Cardiac septum (tissue), 1 donor: ENCODE measurements at regions not wholly inside any gene's neighbourhood (a gene's known extent, or its start where the extent isn't known, plus 50 kb on each side); places are given as distances from the start of the nearest gene placed in this dataset.
"Not testable (repeated sequence)": the region's sequence is repeated elsewhere in the genome, so short reads cannot be mapped to it uniquely, and the experiment has no call there.

ENCODE experiments used
- DNase-seq: peaks from one replicate; pipeline ENCODE4 v3.0.0-alpha.2; 2020; ENCODE audit warnings: low spot score
- intact Hi-C: fragments of 100-400 bp; cut with DNase I; formaldehyde crosslinking; loops from one replicate; pipeline ENCODE4 v1.14.0; 2022
- donor health status: DM: no; HTN: no; CAD: no.

DNA sequence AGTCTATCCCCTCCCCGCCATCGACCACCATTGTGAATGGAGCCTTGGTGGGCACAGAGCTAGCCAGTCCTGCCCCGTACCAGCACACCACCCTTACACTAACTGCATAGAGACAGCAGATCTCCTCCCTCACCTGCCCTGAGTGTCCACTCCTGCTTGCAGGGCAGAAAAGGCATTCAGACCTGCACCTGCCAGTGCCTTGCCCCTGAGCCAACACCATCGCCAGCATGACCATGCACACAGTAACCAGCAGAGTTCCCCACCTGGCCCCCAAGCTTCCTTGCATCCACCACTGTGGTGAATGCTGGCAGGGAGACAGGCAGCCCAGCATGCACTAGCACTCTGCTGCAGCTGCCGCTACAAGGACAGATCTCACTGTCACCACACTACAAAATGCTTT, 397.1 kb downstream of the KLHL4 start:
- DNase-seq: no peak
- intact Hi-C loops: no loop called here

DNA sequence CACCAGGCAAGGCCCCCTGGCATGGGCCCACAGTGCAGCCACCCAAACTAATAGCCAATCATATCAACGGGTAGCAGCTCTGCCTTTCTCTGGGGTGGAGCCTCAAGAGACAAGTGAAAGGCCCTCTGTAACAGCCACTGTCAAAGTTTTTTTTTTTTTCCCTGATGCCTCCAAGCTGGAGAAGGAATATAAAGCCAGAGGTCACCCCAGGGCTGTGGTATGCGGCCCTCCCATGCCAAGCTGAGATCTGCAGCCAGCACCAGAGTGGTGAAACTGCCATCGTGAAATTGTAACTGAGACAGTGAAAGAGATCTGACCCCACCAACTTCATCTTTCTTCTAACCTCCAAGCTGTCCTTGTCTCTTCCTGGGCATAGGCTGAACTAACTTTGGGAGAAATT, 407.0 kb downstream of the KLHL4 start:
- no peak for DNase-seq

DNA sequence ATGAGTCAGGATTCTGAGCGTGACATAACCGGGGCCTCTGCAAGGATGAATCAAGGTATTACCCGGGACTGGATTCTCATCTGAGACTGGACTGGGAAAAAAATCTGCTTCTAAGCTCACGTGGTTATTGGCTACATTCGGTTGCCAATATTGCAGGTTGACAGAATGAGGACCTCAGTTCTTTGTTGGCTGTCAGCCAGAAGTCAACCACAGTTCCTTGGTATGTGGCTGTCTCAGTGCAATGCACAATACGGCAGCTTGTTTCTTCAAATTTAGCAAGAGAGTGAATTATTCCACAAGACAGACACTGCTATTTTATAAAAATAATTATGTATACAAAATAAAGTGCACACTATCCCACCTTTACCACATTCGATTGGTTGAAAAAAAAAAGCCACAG, 424.2 kb downstream of the KLHL4 start:
- no peak for DNase-seq
- intact Hi-C loops: no loop called here

More for the DNA sequence above, 407.0 kb downstream of the KLHL4 start:
- intact Hi-C loops: no loop called here

DNA sequence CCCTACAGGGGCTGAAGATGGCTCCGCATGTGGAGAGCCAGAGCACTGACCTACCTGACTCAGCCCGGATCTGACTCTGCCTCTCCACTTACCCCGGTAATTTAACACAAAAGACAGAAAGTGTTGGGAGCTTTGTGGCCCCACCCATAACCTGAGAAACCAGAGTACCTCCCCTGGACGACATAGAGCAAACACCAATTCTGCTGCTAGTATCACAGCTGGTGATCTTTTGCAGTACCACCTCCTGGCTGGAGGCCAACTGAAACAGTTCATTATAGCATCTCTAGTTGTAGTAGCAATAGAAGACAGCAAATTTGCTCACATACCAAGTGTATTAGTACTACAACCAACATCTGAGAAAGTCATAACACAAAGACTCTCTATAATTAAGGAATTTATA, 443.9 kb downstream of the KLHL4 start:
- intact Hi-C loops: no loop called here
- no peak for DNase-seq

DNA sequence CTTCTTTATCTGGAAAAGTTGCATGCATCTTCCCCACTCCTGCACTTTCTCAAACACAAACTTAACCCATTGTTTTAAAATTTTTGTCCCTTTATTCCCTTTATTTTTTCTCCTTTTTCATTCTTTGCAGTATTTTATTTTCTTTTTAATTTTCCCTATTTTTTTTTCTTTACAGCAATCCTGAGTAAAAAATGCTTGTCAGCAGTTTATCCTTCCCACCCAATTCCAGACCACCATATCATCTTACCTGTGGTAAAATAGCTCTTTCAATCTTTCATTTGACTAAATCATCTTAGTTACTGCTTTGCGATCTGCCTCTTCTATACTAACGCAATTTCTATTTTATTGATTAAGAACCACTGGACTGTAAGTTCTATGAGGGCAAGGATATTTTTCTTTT, 450.5 kb downstream of the KLHL4 start:
- no peak for DNase-seq
- intact Hi-C loops: no loop called here

DNA sequence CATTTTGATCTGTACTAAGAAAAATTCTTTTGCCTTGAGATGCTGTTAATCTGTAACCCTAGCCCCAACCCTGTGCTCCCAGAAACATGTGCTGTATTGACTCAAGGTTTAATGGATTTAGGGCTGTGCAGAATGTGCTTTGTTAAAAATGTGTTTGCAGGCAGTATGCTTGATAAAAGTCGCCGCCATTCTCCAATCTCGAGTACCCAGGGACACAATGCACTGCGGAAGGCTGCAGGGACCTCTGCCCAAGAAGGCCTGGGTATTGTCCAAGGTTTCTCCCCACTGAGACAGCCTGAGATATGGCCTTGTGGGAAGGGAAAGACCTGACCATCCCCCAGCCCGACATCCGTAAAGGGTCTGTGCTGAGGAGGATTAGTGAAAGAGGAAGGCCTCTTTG, 454.5 kb downstream of the KLHL4 start:
- intact Hi-C loops, DNase-seq: not testable (repeated sequence)

DNA sequence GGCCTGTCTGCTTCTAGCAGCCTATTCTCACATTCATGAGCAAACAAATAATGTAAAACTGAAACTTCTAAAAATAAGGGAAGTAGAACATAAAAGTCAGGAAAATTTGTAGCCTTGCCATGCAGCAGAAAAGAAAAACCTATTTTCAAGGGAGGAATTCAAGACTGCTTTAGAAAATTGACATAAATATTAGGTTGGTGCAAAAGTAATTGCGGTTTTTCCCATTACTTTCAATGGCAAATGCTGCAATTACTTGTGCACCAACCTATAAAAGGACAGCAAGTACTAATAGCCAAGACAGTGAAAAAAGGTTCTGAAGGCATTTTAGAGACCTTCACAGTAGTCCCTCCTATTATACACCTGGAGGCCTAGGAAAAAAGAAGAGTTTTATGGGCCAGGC, 457.8 kb downstream of the KLHL4 start:
- intact Hi-C loops: no loop called here
- no peak for DNase-seq

DNA sequence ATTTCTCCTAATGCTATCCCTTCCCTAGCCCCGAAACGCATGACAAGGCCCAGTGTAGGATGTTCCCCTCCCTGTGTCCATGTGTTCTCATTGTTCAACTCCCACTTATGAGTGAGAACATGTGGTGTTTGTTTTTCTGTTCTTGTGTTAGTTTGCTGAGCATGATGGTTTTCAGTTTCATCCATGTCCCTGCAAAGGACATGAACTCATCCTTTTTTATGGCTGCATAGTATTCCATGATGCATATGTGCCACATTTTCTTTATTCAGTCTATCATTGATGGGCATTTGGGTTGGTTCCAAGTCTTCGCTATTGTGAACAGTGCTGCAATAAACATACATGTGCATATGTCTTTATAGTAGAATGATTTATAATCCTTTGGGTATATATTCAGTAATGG, 490.3 kb downstream of the KLHL4 start:
- intact Hi-C loops, DNase-seq: not testable (repeated sequence)

DNA sequence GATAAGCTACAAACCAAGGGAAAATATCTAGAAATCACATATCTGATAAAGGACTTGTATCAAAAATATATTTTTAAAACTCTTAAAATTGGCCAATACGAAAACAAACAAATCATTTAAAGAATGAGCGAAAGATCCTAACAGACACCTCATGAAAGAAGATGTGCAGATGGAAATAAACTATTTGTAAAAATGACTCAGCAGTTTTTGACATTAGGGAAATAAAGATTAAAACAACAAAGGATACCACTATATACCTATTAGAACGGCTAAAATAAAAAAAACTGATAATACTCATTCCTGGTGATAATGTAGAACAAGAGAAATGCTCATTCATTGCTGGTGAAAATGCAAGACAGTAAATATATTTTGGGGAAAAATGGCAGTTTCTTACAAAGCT, 506.4 kb downstream of the KLHL4 start:
- no peak for DNase-seq
- intact Hi-C loops: no loop called here

DNA sequence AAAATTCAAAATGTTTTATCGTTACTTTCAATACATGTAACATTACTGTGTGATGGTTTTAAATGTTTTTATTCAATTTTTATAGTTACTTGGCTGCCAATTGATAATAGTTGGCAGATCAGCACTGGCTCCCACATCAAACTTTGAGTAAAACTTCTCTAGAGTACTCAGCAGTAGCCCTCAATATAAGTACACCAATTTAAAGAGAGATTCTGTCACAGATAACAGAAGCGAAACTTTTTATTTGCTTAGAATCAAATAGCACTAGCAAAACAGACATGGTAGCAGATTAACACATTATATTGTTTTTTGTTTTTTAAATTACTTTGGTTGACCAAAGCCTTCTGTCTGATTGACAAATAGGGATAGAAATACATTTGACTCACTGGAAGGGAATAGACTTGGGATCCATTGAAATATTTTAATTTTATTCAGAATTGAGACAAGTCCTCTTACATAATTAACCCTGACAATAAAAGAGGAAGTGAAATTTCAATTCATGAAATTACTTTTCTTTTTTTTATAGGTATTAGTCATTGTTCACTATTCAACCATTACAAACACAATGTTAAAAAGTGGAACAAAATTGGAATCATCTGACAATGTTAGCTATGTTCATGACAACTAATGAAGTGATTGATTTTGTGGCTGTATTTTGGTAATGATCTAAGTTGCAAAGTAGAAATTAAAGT, 554.9 kb downstream of the KLHL4 start:
- intact Hi-C loops: no loop called here
- DNase-seq: no peak

DNA sequence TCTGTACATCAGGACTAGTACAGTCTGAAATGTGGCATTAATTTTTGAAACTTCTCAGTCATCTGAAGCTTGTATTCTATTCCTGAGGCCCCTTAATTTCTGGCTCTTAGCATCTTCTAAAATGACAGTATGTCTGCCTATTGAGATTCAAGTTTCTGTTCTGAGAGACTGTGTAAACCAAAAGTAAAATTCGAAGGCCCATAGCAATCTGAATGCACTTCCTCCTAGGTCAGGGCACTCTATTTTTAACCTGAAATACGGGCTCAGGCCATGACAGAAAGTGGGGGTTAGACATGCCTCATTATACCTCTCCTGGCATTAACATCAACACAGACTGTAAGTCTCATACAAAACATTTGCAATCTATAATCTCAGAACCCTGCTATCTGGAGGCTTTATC, 584.4 kb downstream of the KLHL4 start:
- intact Hi-C loops: no loop called here

DNA sequence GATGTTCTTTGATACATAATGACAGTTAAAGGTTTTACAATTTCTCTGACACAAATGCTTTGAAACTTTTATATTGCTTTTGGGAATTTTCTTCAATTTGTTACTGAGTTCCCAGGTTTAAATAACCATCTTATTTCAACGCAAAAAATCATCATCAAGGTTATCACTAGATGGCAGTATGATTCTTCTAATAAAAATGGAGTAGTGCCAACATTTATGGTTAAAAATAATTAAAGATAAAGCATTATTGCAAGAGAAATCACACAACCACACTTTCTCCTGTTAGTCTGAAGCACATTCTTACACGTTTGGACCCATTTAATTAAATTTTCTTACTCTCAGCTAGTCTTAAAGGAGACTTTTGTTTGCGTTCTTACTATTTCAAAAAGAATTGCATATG, 611.3 kb upstream of the CPXCR1 start:
- intact Hi-C loops: no loop called here
- no peak for DNase-seq

More for the DNA sequence above, 584.4 kb downstream of the KLHL4 start:
- no peak for DNase-seq

DNA sequence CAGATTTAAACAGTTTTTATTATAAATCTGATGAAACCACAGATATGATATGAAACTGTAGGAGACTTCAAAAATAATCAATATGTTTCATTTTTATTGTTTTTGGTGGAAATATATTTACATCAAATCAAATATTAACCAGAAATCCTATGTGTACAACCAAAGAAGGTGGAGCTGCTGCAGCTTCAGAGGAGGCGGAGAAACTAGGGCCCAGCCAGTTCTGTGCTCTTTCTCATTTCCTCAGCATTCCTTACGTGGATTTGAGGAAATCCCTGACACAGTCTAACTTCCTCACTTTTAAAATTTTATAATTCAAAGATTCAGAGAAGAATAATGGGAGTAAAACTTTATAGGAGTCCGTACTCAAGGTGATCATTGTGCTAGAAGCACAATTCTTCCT, 610.7 kb upstream of the CPXCR1 start:
- intact Hi-C loops: no loop called here
- DNase-seq: no peak

DNA sequence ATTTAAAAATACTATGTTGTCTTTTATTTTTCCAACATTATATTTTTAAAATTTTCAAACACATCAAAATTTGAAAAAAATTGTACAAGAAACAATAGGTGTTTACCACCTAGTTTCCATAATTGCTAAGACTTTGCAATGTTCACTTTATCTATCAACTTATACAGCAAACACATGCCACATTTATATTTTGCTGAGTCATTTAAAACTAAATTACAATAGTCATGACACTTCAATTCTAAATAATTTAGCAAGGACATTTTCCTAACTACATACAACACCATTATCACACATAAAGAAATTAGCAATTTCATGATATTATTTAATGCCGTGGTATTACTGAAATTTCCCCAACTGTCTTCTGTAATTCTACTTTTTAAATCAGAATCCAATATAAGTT, 600.4 kb upstream of the CPXCR1 start:
- intact Hi-C loops: no loop called here
- no peak for DNase-seq

DNA sequence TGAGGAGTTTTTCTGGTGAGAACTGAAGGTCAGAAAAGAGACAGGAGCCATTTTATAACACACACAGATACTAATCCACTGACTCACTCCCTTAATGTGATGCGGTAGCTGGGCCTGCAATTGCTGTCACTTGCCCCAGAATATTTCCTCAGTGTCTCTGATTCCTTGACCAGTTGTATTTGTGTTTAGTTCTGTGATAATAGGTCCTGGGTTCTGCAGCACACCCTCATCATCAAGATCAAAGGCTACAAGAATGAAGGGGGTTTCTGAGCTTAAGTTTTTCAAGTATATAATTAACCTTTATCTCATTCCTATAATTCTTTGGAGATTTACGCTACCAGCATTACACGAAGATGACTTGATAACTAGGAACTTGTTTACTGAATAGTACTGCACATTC, 576.5 kb upstream of the CPXCR1 start:
- DNase-seq: no peak
- intact Hi-C loops: no loop called here

DNA sequence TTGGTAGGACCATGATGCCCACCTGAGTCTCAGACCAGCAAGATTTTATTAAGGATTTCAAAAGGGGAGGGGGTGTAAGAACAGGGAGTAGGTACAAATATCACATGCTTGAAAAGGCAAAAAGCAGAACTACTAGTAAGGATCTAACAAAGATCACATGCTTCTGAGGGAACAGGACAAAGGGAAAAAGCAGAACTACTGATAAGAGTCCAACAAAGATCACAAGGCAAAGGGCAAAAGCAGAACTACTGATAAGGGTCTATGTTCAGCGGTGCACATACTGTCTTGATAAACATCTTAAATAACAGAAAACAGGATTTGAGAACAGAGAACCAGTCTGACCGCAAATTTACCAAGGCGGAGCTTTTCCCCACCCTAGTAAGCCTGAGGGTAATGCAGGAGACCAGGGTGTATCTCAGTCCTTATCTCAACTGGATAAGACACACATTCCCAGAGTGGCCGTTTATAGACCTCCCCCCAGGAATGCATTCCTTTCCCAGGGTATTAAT, 573.0 kb upstream of the CPXCR1 start:
- DNase-seq, intact Hi-C loops: not testable (repeated sequence)

DNA sequence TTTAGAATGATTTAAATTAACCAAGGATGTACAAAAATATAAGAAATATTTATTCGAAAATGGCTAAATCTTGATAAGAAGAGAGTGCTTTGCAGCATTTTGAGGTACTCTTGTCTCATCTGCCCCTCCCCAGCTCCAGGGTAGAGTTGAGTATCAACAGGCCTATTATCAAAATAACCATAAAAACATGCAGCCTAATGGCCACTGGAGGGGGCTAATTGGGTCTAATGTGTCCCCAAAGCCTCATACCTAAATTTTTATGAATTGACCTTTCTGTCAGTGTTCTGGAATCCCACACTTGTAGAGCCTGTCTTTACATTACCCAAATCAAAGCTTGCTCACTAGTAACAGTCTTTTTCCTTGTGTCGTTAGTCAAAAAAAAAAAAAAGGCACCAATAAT, 544.9 kb upstream of the CPXCR1 start:
- DNase-seq: no peak
- intact Hi-C loops: no loop called here

DNA sequence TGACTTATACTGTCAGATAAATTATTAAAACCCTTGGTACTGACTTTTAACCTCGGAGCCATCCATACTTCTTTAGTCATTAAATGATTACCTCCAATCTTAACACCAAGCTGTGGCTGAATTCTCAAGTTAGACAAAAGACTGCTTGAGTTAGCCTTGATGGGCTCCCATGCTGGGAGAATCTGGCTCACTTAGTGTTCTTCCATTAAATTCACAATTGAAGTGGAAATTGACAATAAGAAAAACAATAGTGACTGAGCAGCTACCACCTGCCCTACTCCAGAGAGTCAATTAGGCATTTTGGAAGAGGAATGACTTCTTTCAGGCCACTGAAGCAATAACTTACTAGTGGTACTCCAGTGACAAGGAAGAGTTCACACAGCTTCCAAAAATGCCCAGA, 503.0 kb upstream of the CPXCR1 start:
- DNase-seq: no peak
- intact Hi-C loops: no loop called here

DNA sequence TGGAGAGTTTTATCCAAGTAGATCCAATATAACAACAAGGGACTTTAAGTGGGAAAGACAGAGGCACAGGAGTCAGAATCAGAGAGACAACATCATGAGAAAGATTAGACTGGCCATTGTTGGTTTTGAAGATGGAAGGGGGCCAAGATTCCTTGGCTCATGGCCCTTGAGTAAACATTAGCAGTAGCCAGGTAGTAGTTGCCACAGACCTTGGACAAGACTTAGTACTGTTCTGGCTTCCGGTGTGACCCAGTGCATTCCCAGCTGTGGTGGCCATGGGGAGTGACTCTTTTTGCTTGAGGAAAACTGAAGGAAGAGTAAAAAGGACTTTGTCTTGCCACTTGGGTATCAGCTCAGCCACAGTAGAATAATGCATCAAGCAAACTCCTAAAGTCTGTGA, 462.2 kb upstream of the CPXCR1 start:
- intact Hi-C loops: no loop called here

DNA sequence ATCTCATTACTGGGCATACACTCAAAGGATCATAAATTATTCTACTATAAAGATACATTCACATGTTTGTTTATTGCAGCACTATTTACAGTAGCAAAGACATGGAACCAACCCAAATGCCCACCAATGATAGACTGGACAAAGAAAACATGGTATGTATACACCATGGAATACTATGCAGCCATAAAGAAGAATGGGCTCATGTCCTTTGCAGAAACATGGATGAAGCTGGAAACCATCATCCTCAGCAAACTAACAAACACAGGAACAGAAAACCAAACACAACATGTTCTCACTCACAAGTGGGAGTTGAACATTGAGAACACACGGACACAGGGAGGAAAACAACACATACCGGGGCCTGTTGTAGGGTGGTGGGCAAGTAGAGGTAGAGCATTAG, 433.1 kb upstream of the CPXCR1 start:
- not testable (repeated sequence) for DNase-seq

More for the DNA sequence above, 462.2 kb upstream of the CPXCR1 start:
- DNase-seq: no peak

DNA sequence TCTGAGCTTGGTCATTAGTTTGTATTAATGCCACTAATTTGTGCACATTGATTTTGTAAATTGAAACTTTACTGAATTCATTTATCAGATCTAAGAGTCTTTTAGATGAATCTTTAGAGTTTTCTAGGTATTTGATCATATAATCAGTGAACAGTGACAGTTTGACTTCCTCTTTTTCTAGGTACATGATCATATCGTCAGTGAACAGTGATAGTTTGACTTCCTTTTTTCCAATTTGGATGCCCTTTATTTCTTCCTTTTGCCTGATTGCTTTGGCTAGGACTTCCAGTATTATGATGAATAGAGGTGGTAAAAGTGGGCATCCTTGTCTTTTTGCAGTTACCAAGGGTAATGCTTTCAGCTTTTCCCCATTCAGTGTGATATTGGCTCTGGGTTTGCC, 421.4 kb upstream of the CPXCR1 start:
- no peak for DNase-seq
- intact Hi-C loops: no loop called here

More for the DNA sequence above, 433.1 kb upstream of the CPXCR1 start:
- intact Hi-C loops: not testable (repeated sequence)

DNA sequence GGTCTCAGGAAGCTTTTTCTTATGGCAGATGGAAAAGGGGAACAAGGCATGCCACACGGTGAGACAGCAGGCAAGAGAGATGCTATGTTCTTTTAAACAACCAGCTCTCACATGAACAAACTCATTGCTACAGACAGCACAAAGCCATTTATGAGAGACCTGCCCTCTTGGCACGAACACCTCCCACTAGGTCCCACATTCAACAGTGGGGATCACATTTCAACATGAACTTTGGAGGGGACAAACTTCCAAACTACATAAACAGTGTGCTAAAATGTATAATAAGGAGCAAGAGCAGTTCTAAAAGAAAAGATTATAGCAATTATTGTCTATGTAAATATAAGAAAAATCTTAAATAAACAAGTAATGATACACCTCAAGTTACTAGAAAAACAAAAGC, 391.8 kb upstream of the CPXCR1 start:
- intact Hi-C loops: no loop called here

More for the DNA sequence above, 391.8 kb upstream of the CPXCR1 start:
- no peak for DNase-seq
